MCF 10A (cell line): ENCODE measurements at regions not wholly inside any gene's neighbourhood (a gene's known extent, or its start where the extent isn't known, plus 50 kb on each side); places are given as distances from the start of the nearest gene placed in this dataset.

Experiments
- BruUV-seq: library from RNA; stranded (reverse); fragments of 400-500 nt; replicated peaks from 2 replicates; lab custom pipeline; 2021; lab: Mats Ljungman, UMichigan
- CTCF ChIA-PET: fragments of 300-600 bp; sonication (Branson Sonifier 250); formaldehyde crosslinking; extraction: SDS; loops from one replicate; lab custom pipeline; 2021; ENCODE audit warnings: antibody characterized with exemption, inconsistent platforms; lab: Yijun Ruan, JAX
- POLR2A ChIA-PET: fragments of 300-600, 350-650 bp; sonication (Branson Sonifier 250); formaldehyde crosslinking; extraction: SDS; loops from one replicate; lab custom pipeline; 2020; ENCODE audit warnings: antibody characterized with exemption, inconsistent platforms; lab: Yijun Ruan, JAX
- DNase-seq: peaks from one replicate; pipeline ENCODE4 v3.0.0-alpha.2; 2018; ENCODE audit not compliant: unreplicated experiment
- H3K27ac Mint-ChIP-seq: one replicate; pipeline ENCODE4 v1.8.0; 2022; ENCODE audit warnings: mild to moderate bottlenecking, low read depth, mixed read lengths; ENCODE audit not compliant: unreplicated experiment
- H3K27me3 Mint-ChIP-seq: one replicate; pipeline ENCODE4 v1.8.0; 2022; ENCODE audit warnings: mixed read lengths; ENCODE audit not compliant: insufficient read depth, unreplicated experiment
- H3K36me3 Mint-ChIP-seq: one replicate; pipeline ENCODE4 v1.8.0; 2022; ENCODE audit warnings: mild to moderate bottlenecking, moderate library complexity, mixed read lengths; ENCODE audit not compliant: insufficient read depth, unreplicated experiment
- H3K4me1 Mint-ChIP-seq: one replicate; pipeline ENCODE4 v1.8.0; 2022; ENCODE audit warnings: mixed read lengths; ENCODE audit not compliant: insufficient read depth, unreplicated experiment
- H3K4me3 Mint-ChIP-seq: one replicate; pipeline ENCODE4 v1.8.0; 2022; ENCODE audit warnings: mild to moderate bottlenecking, moderate library complexity, mixed read lengths; ENCODE audit not compliant: unreplicated experiment
- H3K9me3 Mint-ChIP-seq: one replicate; pipeline ENCODE4 v1.8.0; 2022; ENCODE audit warnings: mixed read lengths; ENCODE audit not compliant: unreplicated experiment
- intact Hi-C: fragments of 100-400 bp; cut with micrococcal nuclease; formaldehyde crosslinking; loops from 2 replicates; pipeline ENCODE4 v1.14.1; 2022
- TF ChIP-seq, protein P1 (sequence below): fragments of 200-600 bp; IDR thresholded peaks from one replicate; pipeline ENCODE4 v1.8.0; 2022; ENCODE audit warnings: antibody characterized with exemption, mild to moderate bottlenecking; ENCODE audit not compliant: unreplicated experiment

DNA sequence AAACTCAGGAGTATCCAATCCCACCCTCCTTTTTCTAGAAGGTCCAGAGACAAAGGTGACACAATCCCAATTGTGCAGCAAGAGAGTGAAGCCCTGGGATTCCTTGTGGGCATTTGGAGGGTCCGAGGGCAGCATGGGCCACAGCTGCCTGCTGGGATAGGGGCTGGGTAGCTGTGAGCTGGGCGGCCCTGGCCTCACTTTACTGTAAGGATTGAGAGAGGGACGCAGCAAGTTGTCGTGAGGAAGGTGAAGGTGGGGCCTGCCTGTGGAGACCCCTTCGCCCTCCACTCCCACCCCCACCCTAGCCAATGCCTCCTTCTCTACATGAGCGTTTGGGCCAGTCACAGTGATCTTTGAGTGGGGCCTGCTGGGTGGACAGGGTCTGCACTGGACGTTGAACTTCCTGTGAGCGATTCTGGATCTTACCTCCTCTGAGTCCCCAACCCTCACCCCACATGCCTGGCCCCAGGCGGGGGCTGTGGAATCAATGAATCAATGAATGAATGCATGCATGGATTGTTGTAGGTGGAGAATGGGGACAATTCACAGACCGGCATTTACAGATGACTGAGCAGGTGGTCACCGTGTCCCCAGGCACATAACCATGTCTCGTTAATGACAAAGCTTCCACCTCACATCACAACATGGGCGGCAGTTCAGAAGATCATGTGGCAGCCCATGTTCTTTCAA is 107.2 kb downstream of the INHBB start:
- Mint-ChIP-seq H3K27ac (no peak overlapping the region), H3K4me1 (peaks cover 15% of the 10 kb centered on the region), H3K4me3 (no peak overlapping the region), H3K27me3 (no peaks in the 10 kb centered on the region), H3K36me3 (no peaks in the 10 kb centered on the region), H3K9me3 (peaks cover 11% of the 10 kb centered on the region)
- intact Hi-C loops = no loop called here
- TF ChIP-seq, protein P1, sequence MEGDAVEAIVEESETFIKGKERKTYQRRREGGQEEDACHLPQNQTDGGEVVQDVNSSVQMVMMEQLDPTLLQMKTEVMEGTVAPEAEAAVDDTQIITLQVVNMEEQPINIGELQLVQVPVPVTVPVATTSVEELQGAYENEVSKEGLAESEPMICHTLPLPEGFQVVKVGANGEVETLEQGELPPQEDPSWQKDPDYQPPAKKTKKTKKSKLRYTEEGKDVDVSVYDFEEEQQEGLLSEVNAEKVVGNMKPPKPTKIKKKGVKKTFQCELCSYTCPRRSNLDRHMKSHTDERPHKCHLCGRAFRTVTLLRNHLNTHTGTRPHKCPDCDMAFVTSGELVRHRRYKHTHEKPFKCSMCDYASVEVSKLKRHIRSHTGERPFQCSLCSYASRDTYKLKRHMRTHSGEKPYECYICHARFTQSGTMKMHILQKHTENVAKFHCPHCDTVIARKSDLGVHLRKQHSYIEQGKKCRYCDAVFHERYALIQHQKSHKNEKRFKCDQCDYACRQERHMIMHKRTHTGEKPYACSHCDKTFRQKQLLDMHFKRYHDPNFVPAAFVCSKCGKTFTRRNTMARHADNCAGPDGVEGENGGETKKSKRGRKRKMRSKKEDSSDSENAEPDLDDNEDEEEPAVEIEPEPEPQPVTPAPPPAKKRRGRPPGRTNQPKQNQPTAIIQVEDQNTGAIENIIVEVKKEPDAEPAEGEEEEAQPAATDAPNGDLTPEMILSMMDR = no peak
- CTCF ChIA-PET = no interaction called here
- DNase-seq = no peak
- POLR2A ChIA-PET = interaction anchor here (0.5 to 0.6 kb wide), 2 partner anchors 110 to 128 kb away, joined by 3 to 4 read pairs; no protein-coding TSS in a partner anchor
- BruUV-seq = no TSS peak

DNA sequence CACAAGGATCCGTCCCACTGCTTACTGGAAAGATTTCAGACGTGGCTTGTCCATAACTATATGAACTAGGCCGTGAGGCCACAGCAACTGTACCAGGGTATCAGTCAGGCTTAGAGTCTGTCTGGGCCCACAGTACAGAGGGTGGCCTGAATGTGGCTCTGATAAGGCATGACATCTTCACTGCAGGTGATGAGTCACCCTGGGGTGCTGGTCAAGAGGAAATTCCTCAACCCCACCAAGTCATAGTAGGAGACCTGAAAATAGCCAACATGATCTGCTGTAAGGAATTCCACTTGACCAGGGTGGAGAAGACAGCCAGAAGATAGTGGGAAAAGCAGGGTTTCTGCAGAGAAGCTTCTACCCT is 107.7 kb downstream of the INHBB start:
- BruUV-seq = no TSS peak
- H3K4me3 Mint-ChIP-seq = no peak overlapping the region
- peaks cover 15% of the 10 kb centered on the region for H3K4me1 Mint-ChIP-seq
- POLR2A ChIA-PET = interaction anchor here (0.6 kb wide), 1 partner anchor 109 kb away, joined by 4 read pairs; no protein-coding TSS in a partner anchor
- TF ChIP-seq, protein P1 = no peak
- H3K27me3 Mint-ChIP-seq = no peaks in the 10 kb centered on the region
- intact Hi-C loops = no loop called here
- DNase-seq = no peak
- H3K27ac Mint-ChIP-seq = no peak overlapping the region
- CTCF ChIA-PET = no interaction called here
- no peaks in the 10 kb centered on the region for H3K36me3 Mint-ChIP-seq
- H3K9me3 Mint-ChIP-seq = peaks cover 14% of the 10 kb centered on the region

DNA sequence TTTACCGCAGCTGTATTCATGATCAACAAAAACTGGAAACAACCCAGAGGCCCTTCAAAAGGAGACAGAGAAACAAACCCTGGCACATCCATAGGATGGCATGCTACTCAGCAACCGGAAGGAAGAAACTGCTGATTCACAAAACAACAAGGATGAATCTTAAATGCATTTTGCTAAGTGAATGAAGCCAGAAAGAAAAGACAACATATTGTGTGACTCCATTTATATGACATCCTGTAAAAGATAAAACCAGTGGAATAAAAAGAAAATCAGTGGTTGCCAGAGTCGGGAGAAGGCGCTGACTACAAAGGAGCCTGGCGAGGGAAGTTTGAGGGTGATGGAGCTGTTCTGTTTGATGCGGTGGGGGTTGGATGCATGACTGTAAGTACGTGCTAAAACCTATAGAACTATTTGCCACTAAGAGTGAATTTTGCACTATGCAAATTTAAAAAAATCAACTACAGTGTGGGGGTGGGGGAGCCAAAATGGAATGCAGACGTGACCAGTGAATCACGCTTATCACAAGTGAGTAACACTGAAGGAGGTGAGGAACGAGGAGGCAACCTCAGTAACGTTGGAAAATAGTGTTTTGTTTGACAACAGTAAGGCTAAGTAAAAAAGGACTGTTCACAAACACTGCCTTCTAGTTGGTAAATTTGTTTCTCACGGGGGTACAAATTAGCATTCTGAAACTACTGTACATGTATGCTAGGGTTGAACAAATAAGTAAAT is 108.9 kb downstream of the INHBB start:
- no peak for DNase-seq
- Mint-ChIP-seq H3K27ac (no peak overlapping the region), H3K27me3 (no peaks in the 10 kb centered on the region), H3K4me3 (no peak overlapping the region), H3K4me1 (peaks cover 15% of the 10 kb centered on the region), H3K36me3 (no peaks in the 10 kb centered on the region), H3K9me3 (peaks cover 22% of the 10 kb centered on the region)
- BruUV-seq = no TSS peak
- ChIA-PET CTCF (no interaction called here), POLR2A (interaction anchor here (1.4 kb wide), 1 partner anchor 9 kb away, joined by 4 read pairs; no protein-coding TSS in a partner anchor)
- TF ChIP-seq, protein P1 = no peak
- intact Hi-C loops = no loop called here

DNA sequence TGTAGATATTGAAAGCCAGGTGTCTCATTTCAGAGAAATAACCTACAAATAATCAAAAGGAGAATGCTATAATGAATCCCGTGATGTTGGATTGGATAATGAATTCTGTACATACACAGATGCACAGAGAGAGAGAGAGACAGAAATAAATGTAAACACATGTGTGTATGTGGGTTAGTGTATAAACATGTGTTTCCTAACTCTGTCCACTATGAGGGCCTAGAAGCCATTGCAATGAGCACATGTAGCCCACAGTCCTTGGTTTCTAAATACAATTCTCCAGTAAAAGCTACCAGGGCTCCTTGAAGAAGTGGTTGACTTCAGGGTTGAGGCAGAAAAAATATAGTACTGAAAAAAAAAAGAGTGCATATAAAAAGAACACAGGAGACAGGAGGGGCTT is 109.5 kb downstream of the INHBB start:
- TF ChIP-seq, protein P1 = no peak
- ChIA-PET CTCF (interaction anchor here (0.6 kb wide), 1 partner anchor 543 kb away, joined by 3 read pairs; no protein-coding TSS in a partner anchor), POLR2A (interaction anchor here (1.4 kb wide), 1 partner anchor 9 kb away, joined by 4 read pairs; no protein-coding TSS in a partner anchor)
- intact Hi-C loops = no loop called here
- Mint-ChIP-seq H3K4me1 (peaks cover 15% of the 10 kb centered on the region), H3K27ac (no peak overlapping the region), H3K27me3 (no peaks in the 10 kb centered on the region), H3K4me3 (no peak overlapping the region), H3K9me3 (peaks cover 22% of the 10 kb centered on the region), H3K36me3 (no peaks in the 10 kb centered on the region)
- no peak for DNase-seq
- no TSS peak for BruUV-seq
